ENCODE measurements at regions not wholly inside any gene's neighbourhood (a gene's known extent, or its start where the extent isn't known, plus 50 kb on each side); places are given as distances from the start of the nearest gene placed in this dataset.

DNA sequence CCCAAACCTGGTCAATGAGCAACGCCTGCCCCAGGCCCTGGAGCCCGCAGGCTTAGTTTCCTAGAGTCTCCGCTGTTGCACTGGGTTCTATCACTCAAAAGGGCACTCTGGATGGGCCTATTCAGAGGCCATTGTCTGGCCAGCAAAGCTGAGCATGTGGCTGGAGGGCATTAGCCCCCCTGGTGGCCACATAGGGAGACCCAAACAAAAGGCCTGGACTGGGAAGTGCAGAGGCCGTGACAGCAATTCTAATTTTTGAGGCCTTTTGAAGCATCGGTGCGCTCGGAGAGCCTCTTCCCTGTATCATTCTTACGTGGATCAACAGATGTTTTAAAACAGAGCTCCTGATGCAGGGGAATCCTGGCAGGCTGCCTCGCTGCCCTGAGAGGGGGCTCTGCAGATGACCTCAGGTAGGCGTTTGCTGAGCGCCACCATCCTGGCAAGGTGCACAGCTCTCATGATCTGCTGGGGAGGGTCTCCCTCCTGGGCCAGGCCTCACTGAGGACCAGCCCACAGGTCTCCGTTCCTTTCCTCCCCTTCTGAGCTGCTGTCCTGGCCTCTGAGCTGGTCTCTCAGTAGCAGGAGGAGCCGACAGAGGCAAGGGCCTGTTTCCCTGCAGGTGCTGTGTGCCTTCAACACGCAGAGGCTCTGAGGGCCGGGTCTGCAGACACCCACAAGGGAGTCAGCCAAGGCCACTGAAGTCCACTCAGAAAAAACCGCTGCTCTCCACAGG, 190.5 kb downstream of the URI1 start:
- POLR2A ChIA-PET: no interaction called here
- ATAC-seq (ENCODE audit: low read depth) (no peak), DNase-seq (no peak)

DNA sequence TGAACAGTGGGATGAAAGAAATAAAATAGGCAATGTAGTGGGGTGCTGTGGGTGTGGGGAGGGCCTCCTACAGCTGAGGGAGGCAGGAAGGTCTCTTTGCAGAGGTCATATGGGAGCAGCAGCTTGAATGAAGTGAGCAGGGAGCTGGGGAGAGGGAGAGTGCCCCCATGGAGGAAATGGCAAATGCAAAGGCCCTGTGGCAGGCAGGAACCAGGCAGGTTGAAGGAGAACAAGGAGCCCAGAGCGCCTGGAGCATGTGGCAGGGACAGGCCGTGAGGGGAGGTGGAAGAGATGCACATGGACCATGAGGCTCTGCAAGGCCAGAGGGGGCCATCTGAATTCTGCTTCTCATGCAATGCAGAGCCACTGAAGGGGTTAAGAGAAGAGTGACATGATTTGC, 191.8 kb downstream of the URI1 start:
- Mint-ChIP-seq H3K4me3 (no peak overlapping the region), H3K27ac (no peak overlapping the region), H3K27me3 (peaks cover 2% of the 10 kb centered on the region), H3K4me1 (no peaks in the 10 kb centered on the region), H3K36me3 (no peaks in the 10 kb centered on the region), H3K9me3 (no peaks in the 10 kb centered on the region)
- DNase-seq: no peak
- POLR2A ChIA-PET: no interaction called here
- no peak for ATAC-seq (ENCODE audit: low read depth)

More for the DNA sequence above, 190.5 kb downstream of the URI1 start:
- Mint-ChIP-seq H3K36me3 (no peaks in the 10 kb centered on the region), H3K4me1 (no peaks in the 10 kb centered on the region), H3K9me3 (no peaks in the 10 kb centered on the region), H3K4me3 (no peak overlapping the region), H3K27ac (no peak overlapping the region), H3K27me3 (peaks cover 2% of the 10 kb centered on the region)

DNA sequence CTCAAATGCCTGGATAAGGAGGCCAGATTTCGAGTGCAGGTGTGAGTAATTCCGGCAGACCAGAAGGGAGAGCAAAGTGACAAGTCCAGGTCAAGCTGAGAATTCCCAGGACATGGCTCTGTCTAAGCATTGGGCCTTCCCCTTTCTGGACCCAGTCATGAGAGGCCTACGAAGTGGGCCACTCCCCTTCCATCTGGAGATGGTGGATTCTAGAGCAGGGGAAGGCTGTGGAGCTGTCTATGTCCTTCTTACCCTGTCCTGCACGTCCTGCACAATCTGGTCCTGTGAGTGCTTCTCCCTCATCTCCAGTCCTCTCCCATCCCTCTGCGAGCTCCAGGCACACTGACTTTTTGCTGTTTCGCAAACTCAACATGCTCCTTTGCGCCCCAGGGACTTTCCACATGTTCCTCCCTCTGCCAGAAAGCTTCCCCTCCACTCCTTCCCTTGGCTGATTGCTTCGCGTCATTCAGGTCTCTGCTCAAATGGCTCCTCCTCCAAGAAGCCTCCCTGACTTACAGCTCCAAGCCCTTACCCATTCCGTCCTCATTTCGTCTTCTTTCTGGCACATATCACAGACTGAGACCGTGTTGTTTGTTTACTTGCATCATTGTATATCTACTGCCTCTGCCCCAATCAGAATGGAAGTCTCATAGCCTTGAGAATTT, 193.2 kb downstream of the URI1 start:
- no peak overlapping the region for H3K27ac Mint-ChIP-seq
- peaks cover 4% of the 10 kb centered on the region for H3K27me3 Mint-ChIP-seq
- no peak for ATAC-seq (ENCODE audit: low read depth)
- DNase-seq: no peak
- POLR2A ChIA-PET: no interaction called here
- no peaks in the 10 kb centered on the region for H3K9me3 Mint-ChIP-seq
- no peak overlapping the region for H3K4me3 Mint-ChIP-seq
- no peaks in the 10 kb centered on the region for H3K4me1 Mint-ChIP-seq
- no peaks in the 10 kb centered on the region for H3K36me3 Mint-ChIP-seq

DNA sequence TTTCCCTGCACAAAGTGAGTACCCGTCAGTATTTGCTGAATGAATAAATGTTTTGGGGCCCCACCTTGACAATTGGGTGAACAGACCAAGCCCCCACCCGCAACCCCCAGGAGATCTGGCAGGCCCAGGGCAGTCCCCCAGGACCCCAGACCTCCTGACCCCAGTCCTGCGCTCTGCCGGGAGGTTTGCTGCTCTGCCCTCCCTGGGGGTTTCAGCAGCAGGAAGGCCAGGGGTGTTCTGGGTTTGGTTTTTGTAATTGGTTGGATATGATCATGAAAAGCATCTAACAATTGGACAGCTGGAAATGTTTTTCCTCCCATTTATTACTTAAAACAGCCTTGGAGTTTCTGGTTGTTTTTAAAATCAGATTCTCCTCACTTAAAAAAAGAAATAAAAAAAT, 193.8 kb downstream of the URI1 start:
- no peaks in the 10 kb centered on the region for H3K9me3 Mint-ChIP-seq

DNA sequence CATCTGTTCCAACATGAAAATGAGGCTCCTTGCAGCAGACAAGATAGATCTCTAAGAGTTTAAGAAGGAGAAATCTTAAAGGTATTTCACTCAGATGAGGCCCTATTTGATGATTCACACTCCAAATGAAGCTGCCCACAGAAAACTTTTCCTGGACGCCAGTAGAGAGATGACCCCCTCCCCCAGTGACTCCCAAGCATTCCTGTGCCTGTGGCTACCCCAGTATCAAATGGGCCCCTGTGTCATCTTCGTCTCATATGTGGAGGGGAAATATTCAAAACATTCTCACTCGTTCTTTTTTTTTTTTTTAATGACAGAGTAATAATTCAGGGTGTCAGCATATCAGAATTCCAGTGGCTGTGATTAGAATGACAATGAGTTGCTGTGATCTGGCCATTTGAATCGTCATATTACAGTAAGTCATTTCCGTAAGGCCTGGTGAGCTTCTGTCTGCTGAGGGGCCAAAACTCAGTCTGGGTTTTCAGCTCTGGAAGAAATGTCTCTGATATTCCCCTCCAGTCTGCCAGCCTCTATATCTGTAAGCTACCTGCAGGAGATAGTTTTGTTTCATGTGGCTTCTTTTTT, 194.7 kb downstream of the URI1 start:
- Mint-ChIP-seq H3K36me3 (no peaks in the 10 kb centered on the region), H3K27me3 (peaks cover 4% of the 10 kb centered on the region), H3K9me3 (no peaks in the 10 kb centered on the region), H3K4me3 (no peak overlapping the region), H3K4me1 (no peaks in the 10 kb centered on the region), H3K27ac (no peak overlapping the region)
- DNase-seq (no peak), ATAC-seq (ENCODE audit: low read depth) (no peak)
- POLR2A ChIA-PET: no interaction called here

More for the DNA sequence above, 193.8 kb downstream of the URI1 start:
- ATAC-seq (ENCODE audit: low read depth) (no peak), DNase-seq (no peak)
- Mint-ChIP-seq H3K4me3 (no peak overlapping the region), H3K4me1 (no peaks in the 10 kb centered on the region), H3K36me3 (no peaks in the 10 kb centered on the region), H3K27ac (no peak overlapping the region), H3K27me3 (peaks cover 4% of the 10 kb centered on the region)
- POLR2A ChIA-PET: no interaction called here

DNA sequence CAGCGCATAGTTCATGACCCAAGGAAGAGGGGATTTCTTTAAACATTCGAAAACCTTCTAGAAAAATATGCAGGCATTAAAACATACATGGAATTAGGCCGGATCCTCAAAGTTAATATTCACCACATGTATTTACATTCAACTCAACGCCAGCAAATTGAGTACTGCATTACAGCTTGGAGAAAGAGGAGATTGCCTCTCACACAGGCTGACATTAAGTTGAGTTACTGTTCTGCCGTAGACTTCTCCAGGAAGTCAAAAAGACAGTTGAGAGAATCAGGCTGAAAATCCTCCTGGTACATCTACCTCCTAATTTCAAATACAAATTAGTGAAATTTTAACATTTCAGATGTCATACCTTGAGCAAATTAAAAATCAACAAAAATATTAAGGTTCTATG, 195.7 kb downstream of the URI1 start:
- ATAC-seq (ENCODE audit: low read depth) (no peak), DNase-seq (no peak)
- no peaks in the 10 kb centered on the region for H3K4me1 Mint-ChIP-seq
- H3K36me3 Mint-ChIP-seq: no peaks in the 10 kb centered on the region
- no peak overlapping the region for H3K27ac Mint-ChIP-seq
- peaks cover 4% of the 10 kb centered on the region for H3K27me3 Mint-ChIP-seq
- H3K9me3 Mint-ChIP-seq: no peaks in the 10 kb centered on the region
- H3K4me3 Mint-ChIP-seq: no peak overlapping the region
- POLR2A ChIA-PET: no interaction called here

DNA sequence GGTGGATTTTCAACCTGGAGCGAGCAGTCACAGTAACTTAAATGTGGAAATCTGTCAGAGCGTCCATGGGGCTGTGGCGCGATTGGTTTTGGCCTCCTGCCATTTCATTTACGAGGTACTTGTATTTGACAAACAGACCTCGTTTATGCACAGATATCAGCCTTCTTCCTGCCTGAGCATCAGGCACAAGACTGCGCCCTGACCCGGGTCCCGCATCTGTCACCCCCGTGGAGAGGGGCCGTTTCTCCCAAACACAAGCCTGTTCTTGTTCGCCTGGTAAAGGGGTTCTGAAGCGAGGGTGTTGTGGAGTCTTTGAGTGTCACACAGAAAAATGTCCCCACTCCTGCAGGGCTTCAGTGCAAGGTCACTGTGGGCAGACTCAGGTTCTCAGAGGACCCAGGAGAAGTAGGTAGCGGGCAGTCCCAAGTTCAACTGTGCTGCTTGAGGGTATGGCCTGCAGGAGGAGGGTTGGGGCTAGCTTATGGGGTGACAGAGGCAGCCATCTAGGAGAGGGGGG, 202.3 kb downstream of the URI1 start:
- ATAC-seq (ENCODE audit: low read depth) (no peak), DNase-seq (no peak)
- Mint-ChIP-seq H3K4me1 (no peaks in the 10 kb centered on the region), H3K36me3 (no peaks in the 10 kb centered on the region), H3K27me3 (peaks cover under 1% of the 10 kb centered on the region), H3K9me3 (no peaks in the 10 kb centered on the region), H3K27ac (no peak overlapping the region), H3K4me3 (no peak overlapping the region)
- POLR2A ChIA-PET: no interaction called here

DNA sequence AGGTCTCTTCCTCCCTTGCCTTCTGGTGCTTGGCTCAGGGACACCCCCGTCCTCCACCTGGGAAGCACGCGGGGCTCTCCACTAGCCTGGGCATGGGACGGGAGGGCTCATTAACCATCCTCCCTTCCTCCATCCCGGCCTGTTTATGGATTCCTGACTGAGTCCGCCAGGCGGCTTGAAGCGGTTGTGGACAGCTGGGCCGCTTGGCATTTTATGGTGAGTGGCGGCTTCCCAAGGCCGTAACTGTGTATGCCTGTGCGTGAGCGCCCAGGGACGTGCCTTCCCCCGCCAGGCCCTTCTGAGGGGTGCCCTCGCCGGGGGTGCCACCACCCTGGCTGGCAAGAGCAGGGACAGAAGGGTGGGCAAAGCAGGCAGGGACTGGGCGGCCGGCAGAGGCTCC, 202.8 kb downstream of the URI1 start:
- H3K4me3 Mint-ChIP-seq: no peak overlapping the region
- H3K27me3 Mint-ChIP-seq: no peaks in the 10 kb centered on the region
- POLR2A ChIA-PET: no interaction called here
- ATAC-seq (ENCODE audit: low read depth) (no peak), DNase-seq (no peak)
- H3K9me3 Mint-ChIP-seq: no peaks in the 10 kb centered on the region
- H3K4me1 Mint-ChIP-seq: no peaks in the 10 kb centered on the region
- H3K36me3 Mint-ChIP-seq: no peaks in the 10 kb centered on the region
- H3K27ac Mint-ChIP-seq: no peak overlapping the region

DNA sequence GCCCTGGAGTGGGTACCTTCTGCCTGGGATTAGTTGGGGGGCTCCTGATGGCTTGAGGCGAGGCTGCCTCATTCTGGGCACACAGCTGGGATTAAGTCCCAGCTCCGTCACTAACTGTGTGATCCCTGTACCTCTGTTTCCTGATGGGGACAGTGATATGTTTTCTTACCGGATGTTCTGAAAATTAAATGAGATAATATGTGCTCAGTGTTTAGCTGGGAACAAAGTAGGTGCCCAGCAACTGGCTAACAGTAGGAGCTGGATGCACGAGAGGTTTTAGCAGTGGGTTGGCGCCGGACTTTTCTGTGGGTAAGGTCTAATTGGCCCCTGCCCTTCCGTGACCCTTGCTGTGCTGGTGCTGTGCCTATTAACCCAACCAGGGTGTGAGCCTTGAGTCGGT, 203.4 kb downstream of the URI1 start:
- H3K9me3 Mint-ChIP-seq: no peaks in the 10 kb centered on the region
- POLR2A ChIA-PET: no interaction called here

DNA sequence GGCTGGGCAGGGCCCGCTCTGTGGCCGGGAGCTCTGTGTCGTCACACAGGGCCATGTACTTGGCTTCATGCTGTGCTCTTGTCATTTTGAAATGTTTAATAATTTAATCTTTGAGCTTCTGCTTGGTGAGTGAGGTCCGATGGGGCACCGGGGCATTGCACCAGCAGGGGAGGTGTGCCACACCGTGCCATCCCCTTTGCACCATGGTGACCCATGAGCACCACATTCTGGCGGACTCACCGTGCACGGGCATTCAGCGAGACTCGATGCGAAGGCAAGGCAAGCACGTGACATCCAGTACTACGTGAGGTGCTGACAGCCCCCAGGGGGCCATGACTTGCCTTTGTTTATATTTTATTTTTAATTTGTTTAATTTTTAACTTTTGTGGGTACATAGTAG, 204.3 kb downstream of the URI1 start:
- POLR2A ChIA-PET: no interaction called here
- Mint-ChIP-seq H3K27me3 (no peaks in the 10 kb centered on the region), H3K4me1 (no peaks in the 10 kb centered on the region), H3K9me3 (no peaks in the 10 kb centered on the region), H3K4me3 (no peak overlapping the region), H3K27ac (no peak overlapping the region), H3K36me3 (no peaks in the 10 kb centered on the region)
- ATAC-seq (ENCODE audit: low read depth): no peak
- no peak for DNase-seq

More for the DNA sequence above, 203.4 kb downstream of the URI1 start:
- H3K36me3 Mint-ChIP-seq: no peaks in the 10 kb centered on the region
- H3K27ac Mint-ChIP-seq: no peak overlapping the region
- DNase-seq (no peak), ATAC-seq (ENCODE audit: low read depth) (no peak)
- H3K4me1 Mint-ChIP-seq: no peaks in the 10 kb centered on the region
- no peaks in the 10 kb centered on the region for H3K27me3 Mint-ChIP-seq
- no peak overlapping the region for H3K4me3 Mint-ChIP-seq

DNA sequence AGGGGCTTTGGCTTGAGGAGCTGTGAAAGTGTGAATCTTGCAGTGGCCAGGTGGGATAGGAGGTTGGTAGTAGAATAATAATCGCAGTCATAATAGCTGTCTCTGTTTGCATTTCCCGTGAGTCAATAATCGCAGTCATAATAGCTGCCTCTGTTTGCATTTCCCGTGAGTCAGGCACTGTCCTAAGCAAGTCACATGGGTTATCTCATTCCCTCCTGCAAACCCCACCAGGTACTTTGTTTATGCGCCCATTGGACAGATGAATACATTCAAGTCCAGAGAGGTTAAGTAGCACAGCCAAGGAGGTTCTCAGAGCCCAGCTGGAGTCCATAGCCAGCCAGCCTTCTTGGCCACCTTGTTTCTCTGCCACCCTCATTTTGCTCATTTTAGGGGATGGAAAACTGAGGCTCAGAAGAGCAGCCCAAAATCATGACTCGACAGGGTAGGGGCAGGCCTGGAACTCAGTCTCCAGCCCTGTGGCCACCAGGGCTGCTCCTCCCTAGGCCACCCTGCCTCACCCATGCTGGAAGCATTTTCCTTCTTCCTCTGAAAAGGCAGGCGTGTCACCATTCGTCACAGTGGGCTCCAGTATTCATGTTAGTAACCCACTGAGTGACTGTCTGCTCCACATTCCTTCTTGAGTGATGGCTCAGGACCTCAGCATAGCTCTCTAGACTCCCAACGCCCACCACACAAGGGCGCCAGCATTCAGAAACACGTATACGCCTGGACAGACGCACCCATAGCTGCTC, 206.2 kb downstream of the URI1 start:
- DNase-seq: no peak
- Mint-ChIP-seq H3K9me3 (no peaks in the 10 kb centered on the region), H3K36me3 (no peaks in the 10 kb centered on the region), H3K27me3 (peaks cover under 1% of the 10 kb centered on the region), H3K4me1 (no peaks in the 10 kb centered on the region), H3K27ac (no peak overlapping the region), H3K4me3 (no peak overlapping the region)
- POLR2A ChIA-PET: no interaction called here
- ATAC-seq (ENCODE audit: low read depth): no peak

DNA sequence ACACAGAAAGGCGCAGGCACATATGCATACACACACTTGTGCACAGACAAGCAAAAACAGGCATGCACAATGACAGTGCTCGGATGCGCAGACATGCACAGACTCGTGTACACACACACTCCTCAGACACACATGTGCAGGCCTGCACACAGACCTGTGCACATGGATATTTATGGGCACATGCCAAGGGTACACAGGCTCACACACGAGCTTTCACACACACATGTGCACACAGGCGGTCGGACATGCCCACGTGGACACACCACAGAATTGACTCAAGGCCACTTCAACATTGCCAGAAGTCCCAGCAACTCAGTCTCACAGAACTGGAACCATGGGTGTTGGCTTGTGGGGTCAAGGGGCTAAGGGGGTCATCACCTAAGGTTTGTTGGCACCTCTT, 206.8 kb downstream of the URI1 start:
- no peaks in the 10 kb centered on the region for H3K36me3 Mint-ChIP-seq
- H3K4me3 Mint-ChIP-seq: no peak overlapping the region
- no peak overlapping the region for H3K27ac Mint-ChIP-seq
- DNase-seq: no peak
- H3K9me3 Mint-ChIP-seq: no peaks in the 10 kb centered on the region
- no peaks in the 10 kb centered on the region for H3K4me1 Mint-ChIP-seq
- H3K27me3 Mint-ChIP-seq: peaks cover 4% of the 10 kb centered on the region
- POLR2A ChIA-PET: no interaction called here
- no peak for ATAC-seq (ENCODE audit: low read depth)

DNA sequence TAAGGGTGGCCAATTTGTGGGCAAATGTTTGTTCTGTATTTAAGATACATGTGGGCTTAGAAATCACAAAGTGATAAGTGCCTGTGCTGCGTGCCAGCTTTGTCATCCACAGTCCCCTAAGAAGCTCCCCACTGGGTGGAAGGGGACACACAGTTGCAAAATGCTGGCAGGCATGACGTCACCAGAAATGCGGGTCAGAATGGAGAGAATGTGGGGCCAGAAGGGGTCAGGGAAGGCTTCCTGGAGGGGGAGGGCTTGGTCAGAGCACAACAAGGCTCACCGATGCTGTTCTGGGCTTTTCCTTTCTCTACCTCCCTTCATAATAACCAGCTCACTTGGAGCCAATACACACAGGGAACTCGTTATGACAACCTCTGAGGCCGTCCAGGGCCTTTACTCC, 207.3 kb downstream of the URI1 start:
- Mint-ChIP-seq H3K9me3 (no peaks in the 10 kb centered on the region), H3K4me3 (no peak overlapping the region), H3K27me3 (peaks cover 7% of the 10 kb centered on the region), H3K4me1 (no peaks in the 10 kb centered on the region), H3K36me3 (no peaks in the 10 kb centered on the region), H3K27ac (no peak overlapping the region)
- ATAC-seq (ENCODE audit: low read depth) (no peak), DNase-seq (no peak)
- POLR2A ChIA-PET: no interaction called here

Data from activated naive CD8-positive, alpha-beta T cell treated with anti-CD3 and anti-CD28 coated beads, Interleukin-2, amount 10 ng/mL, durations not matched to agents 7 days and 5 days (primary cell).